ENCODE measurements at regions not wholly inside any gene's neighbourhood (a gene's known extent, or its start where the extent isn't known, plus 50 kb on each side); places are given as distances from the start of the nearest gene placed in this dataset.

- TF ChIP-seq, protein P1, sequence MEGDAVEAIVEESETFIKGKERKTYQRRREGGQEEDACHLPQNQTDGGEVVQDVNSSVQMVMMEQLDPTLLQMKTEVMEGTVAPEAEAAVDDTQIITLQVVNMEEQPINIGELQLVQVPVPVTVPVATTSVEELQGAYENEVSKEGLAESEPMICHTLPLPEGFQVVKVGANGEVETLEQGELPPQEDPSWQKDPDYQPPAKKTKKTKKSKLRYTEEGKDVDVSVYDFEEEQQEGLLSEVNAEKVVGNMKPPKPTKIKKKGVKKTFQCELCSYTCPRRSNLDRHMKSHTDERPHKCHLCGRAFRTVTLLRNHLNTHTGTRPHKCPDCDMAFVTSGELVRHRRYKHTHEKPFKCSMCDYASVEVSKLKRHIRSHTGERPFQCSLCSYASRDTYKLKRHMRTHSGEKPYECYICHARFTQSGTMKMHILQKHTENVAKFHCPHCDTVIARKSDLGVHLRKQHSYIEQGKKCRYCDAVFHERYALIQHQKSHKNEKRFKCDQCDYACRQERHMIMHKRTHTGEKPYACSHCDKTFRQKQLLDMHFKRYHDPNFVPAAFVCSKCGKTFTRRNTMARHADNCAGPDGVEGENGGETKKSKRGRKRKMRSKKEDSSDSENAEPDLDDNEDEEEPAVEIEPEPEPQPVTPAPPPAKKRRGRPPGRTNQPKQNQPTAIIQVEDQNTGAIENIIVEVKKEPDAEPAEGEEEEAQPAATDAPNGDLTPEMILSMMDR (conservative IDR thresholded peaks at IDR 0.05; ENCODE audit: low read length), result no peak
- no peak for TF ChIP-seq EZH2phosphoT487 (IDR thresholded peaks at IDR 0.05; ENCODE audit: borderline replicate concordance, low read depth, low read length)
Measured at GRCh38 chr15:91476861-91477260, 376.6 kb upstream of the SLCO3A1 start.
